Right lobe of liver (tissue), 6 donors: ENCODE measurements at regions not wholly inside any gene's neighbourhood (a gene's known extent, or its start where the extent isn't known, plus 50 kb on each side); places are given as distances from the start of the nearest gene placed in this dataset.
"Not testable (repeated sequence)": the region's sequence is repeated elsewhere in the genome, so short reads cannot be mapped to it uniquely, and the experiment has no call there.

Source experiments
- ATAC-seq, 4 donors: fragments of 200-7000 bp; cut with Tn5 transposase; one replicate each; pipeline ENCODE4 v1.9.1; 2020; ENCODE audit warnings: mild to moderate bottlenecking in 4 of 4, moderate library complexity in 4 of 4
- DNase-seq, 3 donors: peaks; one replicate each; pipeline ENCODE4 v3.0.0-alpha.2; 2020
- H3K27ac ChIP-seq, 3 donors: fragments of 200-600 bp; one replicate each; pipeline ENCODE4 v1.8.0; 2022
- H3K27me3 ChIP-seq, 2 donors: fragments of 200-600 bp; one replicate each; pipeline ENCODE4 v1.8.0; 2022
- H3K36me3 ChIP-seq, 4 donors: fragments of 200-600 bp; sonication (generic) in 1 of 4; one replicate each; pipeline versions ENCODE4 v1.5.1 to v1.8.0; 2017 to 2022; ENCODE audit warnings: control low read depth in 1 of 4
- H3K4me1 ChIP-seq, 4 donors: fragments of 200-600 bp; sonication (generic) in 1 of 4; one replicate each; pipeline versions ENCODE4 v1.5.1 to v1.8.0; 2017 to 2022; ENCODE audit warnings: control low read depth in 1 of 4
- H3K4me3 ChIP-seq, 3 donors: fragments of 200-600 bp; one replicate each; pipeline ENCODE4 v1.8.0; 2022
- H3K9me3 ChIP-seq, 4 donors: fragments of 200-600 bp; sonication (generic) in 1 of 4; one replicate each; pipeline versions ENCODE4 v1.5.1 to v1.8.0; 2017 to 2022; ENCODE audit warnings: control low read depth in 1 of 4
- POLR2A ChIP-seq: fragments of 450-650 bp; IDR thresholded peaks from one replicate; pipeline ENCODE4 v1.6.1; 2017; ENCODE audit warnings: antibody characterized with exemption, mild to moderate bottlenecking
- WGBS: methylation state at CpG from one replicate; pipeline ENCODE4 v1.1.6; 2018; ENCODE audit warnings: low coverage, low lambda C conversion rate; ENCODE audit not compliant: insufficient coverage; ENCODE audit errors: missing lambda C conversion rate; 5-methylcytosine and 5-hydroxymethylcytosine counted together
- intact Hi-C, 2 donors: fragments of 100-400 bp; cut with DNase I; formaldehyde crosslinking; loops; one replicate each; pipeline versions ENCODE4 v1.11.2 to v1.14.1; 2022
- TF ChIP-seq, protein P1 (sequence below), 4 donors: fragments of 200-600 bp in 3 of 4; fragments of 450-650 bp in 1 of 4; IDR thresholded peaks; one replicate each; pipeline versions ENCODE4 v1.5.1 to v1.8.0; 2016 to 2022; ENCODE audit warnings: antibody characterized with exemption in 4 of 4, mild to moderate bottlenecking in 2 of 4
- donor health status: DM: no; HTN: yes; CAD: no.
- donor health status: DM: no; HTN: no; CAD: no.
- donor health status: DM: no; HTN: no; CAD: no.
- donor health status: DM: no; HTN: yes; CAD: no.
- donor health status: DM: no; HTN: yes; CAD: no.

DNA sequence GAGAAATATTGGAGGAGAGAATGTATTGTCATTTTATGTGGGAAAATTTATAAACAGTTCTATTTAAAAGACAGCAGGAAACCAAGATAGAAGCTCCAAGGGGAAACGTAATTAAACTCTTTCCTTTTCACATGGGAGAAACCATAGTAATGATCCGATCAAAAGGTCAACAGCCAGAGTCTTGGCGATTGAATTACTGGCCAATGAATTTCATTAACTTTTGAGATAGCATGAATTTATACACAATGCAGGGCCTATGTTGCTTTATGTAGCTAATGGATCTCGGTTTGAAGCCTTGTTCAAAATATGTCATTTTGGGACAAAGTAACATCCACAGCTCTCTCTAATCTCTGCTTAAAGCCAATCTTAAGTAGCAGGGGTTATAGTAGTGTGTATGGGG, 897.5 kb upstream of the NDST4 start:
- TF ChIP-seq POLR2A, result no peak
- TF ChIP-seq, protein P1, sequence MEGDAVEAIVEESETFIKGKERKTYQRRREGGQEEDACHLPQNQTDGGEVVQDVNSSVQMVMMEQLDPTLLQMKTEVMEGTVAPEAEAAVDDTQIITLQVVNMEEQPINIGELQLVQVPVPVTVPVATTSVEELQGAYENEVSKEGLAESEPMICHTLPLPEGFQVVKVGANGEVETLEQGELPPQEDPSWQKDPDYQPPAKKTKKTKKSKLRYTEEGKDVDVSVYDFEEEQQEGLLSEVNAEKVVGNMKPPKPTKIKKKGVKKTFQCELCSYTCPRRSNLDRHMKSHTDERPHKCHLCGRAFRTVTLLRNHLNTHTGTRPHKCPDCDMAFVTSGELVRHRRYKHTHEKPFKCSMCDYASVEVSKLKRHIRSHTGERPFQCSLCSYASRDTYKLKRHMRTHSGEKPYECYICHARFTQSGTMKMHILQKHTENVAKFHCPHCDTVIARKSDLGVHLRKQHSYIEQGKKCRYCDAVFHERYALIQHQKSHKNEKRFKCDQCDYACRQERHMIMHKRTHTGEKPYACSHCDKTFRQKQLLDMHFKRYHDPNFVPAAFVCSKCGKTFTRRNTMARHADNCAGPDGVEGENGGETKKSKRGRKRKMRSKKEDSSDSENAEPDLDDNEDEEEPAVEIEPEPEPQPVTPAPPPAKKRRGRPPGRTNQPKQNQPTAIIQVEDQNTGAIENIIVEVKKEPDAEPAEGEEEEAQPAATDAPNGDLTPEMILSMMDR (IDR thresholded peaks at IDR 0.05), result no peak
- Histone ChIP-seq H3K27ac (no peak overlapping the region), H3K36me3 (no peaks in the 10 kb centered on the region), H3K4me3 (no peak overlapping the region), H3K9me3 (no peaks in the 10 kb centered on the region), H3K27me3 (no peaks in the 10 kb centered on the region), H3K4me1 (no peaks in the 10 kb centered on the region)
- intact Hi-C loops, result no loop called here
- ATAC-seq (no peak), DNase-seq (no peak)
- WGBS, result 48% methylated on average over 4 of the region's 4 CpGs

DNA sequence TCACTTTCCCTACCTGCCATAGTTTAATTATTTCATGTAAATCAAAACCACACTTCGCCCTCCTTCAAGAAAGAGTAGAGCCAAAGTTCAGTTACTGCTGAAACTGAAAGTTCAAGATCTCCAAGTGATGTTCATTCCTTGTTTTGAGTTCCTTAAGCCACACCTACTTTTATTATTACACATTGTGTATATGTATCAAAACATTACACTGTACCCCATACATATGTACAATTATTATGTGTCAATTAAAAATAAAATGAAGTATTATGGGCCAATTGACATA, 892.3 kb upstream of the NDST4 start:
- no peak overlapping the region for H3K4me3 ChIP-seq
- H3K4me1 ChIP-seq, result no peaks in the 10 kb centered on the region
- H3K27ac ChIP-seq, result no peak overlapping the region
- no peaks in the 10 kb centered on the region for H3K9me3 ChIP-seq
- DNase-seq (no peak), ATAC-seq (no peak)
- WGBS, result 56% methylated on average over 1 of the region's 1 CpG
- no peaks in the 10 kb centered on the region for H3K36me3 ChIP-seq
- TF ChIP-seq, protein P1 (IDR thresholded peaks at IDR 0.05), result no peak
- TF ChIP-seq POLR2A, result no peak
- H3K27me3 ChIP-seq, result no peaks in the 10 kb centered on the region
- intact Hi-C loops, result no loop called here

DNA sequence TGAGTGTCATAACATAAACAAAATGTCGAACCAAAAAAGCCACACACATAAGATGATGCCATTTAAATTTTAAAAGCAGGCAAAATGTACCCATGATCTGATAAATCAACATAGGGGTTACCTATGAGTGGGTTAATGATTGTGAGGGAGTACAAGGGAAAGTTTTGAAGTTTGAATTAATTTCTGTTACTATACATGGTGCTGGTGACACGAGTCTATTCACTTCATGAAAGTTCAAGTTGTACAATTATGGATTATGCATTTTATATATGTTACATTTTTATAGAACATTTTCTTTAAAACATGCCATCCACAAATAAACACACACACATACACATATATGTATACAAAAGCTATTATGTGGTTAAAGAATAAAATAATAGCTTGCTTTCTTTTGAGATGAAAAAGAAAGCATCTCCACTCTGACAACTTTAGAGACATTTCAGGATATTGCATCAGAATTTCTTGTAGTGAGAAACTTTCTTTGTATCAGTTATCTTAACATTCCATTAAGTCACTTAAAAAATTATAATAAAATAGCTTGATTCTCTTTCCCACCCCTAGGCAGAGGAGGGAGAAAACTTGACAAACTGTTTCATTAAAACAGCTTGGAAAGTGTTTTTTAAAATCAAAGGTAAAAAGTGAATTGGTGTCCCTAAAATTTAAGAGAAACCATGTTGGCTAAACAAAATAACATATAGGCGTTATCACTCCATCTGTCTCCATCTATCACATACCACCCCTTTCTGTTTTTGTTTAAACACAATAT, 891.8 kb upstream of the NDST4 start:
- DNase-seq (no peak), ATAC-seq (no peak)
- no peak overlapping the region for H3K4me3 ChIP-seq
- no peaks in the 10 kb centered on the region for H3K27me3 ChIP-seq
- H3K36me3 ChIP-seq, result no peaks in the 10 kb centered on the region
- WGBS, result 31% methylated on average over 3 of the region's 3 CpGs
- intact Hi-C loops, result no loop called here
- no peak overlapping the region for H3K27ac ChIP-seq
- no peaks in the 10 kb centered on the region for H3K4me1 ChIP-seq
- TF ChIP-seq, protein P1 (IDR thresholded peaks at IDR 0.05), result no peak
- TF ChIP-seq POLR2A, result no peak
- H3K9me3 ChIP-seq, result no peaks in the 10 kb centered on the region

DNA sequence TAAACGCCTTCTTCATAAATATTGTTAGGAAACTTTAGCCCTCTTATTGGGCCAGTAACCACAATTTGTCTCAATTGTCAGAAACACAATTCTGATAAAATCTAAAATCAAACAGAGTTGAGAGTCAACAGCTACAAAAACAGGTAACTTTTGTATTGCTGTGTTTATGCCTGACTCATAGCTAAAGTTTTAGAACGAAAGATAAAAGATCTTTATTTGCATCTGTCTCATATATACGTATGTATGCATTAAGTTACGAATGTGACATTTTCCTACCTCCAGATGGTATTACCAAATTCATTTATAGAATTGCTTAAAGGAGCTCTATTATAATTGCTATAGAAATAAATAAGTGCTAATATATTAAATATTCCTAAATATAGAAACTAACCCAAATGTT, 887.9 kb upstream of the NDST4 start:
- ATAC-seq, result no peak
- no peak for DNase-seq
- no peak for TF ChIP-seq POLR2A
- TF ChIP-seq, protein P1 (IDR thresholded peaks at IDR 0.05), result no peak
- H3K4me1 ChIP-seq, result no peaks in the 10 kb centered on the region
- no peaks in the 10 kb centered on the region for H3K36me3 ChIP-seq
- H3K27ac ChIP-seq, result no peak overlapping the region
- H3K9me3 ChIP-seq, result no peaks in the 10 kb centered on the region
- H3K27me3 ChIP-seq, result no peaks in the 10 kb centered on the region
- intact Hi-C loops, result no loop called here
- no peak overlapping the region for H3K4me3 ChIP-seq
- WGBS, result 60% methylated on average over 4 of the region's 4 CpGs

DNA sequence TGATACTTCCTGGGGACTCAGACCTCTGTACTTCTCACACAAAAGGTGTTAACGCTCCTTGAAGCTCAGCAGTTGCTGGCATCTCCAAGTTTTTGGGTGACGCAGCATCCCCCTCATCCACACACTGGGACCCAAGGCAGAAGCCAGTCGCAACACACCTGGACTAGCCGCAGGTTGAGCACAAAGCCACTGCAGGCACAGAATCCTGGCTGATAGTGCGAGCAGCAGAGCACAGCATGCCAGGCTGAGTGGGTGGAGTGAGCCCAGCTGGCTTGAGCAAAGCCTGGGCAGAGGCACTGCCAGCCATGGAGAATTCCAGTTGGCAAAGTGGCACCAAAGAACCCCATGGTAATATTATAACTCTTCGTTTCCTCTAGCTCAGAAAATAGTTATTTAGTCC, 873.2 kb upstream of the NDST4 start:
- TF ChIP-seq, protein P1 (IDR thresholded peaks at IDR 0.05), result no peak
- TF ChIP-seq POLR2A, result no peak
- Histone ChIP-seq H3K4me1 (no peaks in the 10 kb centered on the region), H3K4me3 (no peak overlapping the region), H3K27ac (no peak overlapping the region), H3K9me3 (no peaks in the 10 kb centered on the region), H3K36me3 (no peaks in the 10 kb centered on the region), H3K27me3 (no peaks in the 10 kb centered on the region)
- intact Hi-C loops, result no loop called here
- ATAC-seq, result no peak
- 58% methylated on average over 5 of the region's 6 CpGs for WGBS
- no peak for DNase-seq

DNA sequence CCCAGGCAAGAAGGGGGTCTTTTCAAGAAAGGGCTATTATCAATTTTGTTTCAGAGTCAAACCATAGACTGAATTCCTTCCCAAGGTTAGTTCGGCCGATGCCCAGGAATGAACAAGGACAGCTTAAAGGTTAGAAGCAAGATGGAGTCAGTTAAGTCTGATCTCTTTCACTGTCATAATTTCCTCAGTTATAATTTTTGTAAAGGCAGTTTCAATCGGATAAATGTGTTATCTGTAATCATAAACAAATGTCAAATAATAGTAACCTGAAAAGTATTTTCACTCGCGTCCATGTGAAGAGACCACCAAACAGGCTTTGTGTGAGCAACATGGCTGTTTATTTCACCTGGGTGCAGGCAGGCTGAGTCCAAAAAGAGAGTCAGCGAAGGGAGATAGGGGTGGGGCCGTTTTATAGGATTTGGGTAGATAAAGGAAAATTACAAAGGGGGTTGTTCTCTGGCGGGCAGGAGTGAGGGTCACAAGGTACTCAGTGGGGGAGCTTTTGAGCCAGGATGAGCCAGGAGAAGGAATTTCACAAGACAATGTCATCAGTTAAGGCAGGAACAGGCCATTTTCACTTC, 862.1 kb upstream of the NDST4 start:
- intact Hi-C loops, ATAC-seq, DNase-seq, H3K36me3 ChIP-seq, H3K4me3 ChIP-seq, H3K27ac ChIP-seq, H3K27me3 ChIP-seq, H3K9me3 ChIP-seq, H3K4me1 ChIP-seq: not testable (repeated sequence)
- 47% methylated on average over 7 of the region's 8 CpGs for WGBS
